Spleen (tissue), 7 donors: ENCODE measurements at regions not wholly inside any gene's neighbourhood (a gene's known extent, or its start where the extent isn't known, plus 50 kb on each side); places are given as distances from the start of the nearest gene placed in this dataset.
"Not testable (repeated sequence)": the region's sequence is repeated elsewhere in the genome, so short reads cannot be mapped to it uniquely, and the experiment has no call there.

Experiments
- CTCF ChIP-seq, 11 experiments: fragments of 200-600 bp in 7 of 11; fragments of 450-650 bp in 4 of 11; sonication (generic) in 4 of 11; IDR thresholded peaks in 8 of 11; conservative IDR thresholded peaks in 3 of 11; 1 replicate in 7 of 11; 2 replicates in 4 of 11; pipeline versions ENCODE4 v1.4.0 to v1.8.0; 2016 to 2021; ENCODE audit warnings: antibody characterized with exemption in 11 of 11, inconsistent platforms in 4 of 11, mild to moderate bottlenecking in 1 of 11
- POLR2A ChIP-seq, 3 donors: fragments of 450-650 bp; IDR thresholded peaks; one replicate each; pipeline ENCODE4 v1.5.1; 2017; ENCODE audit warnings: antibody characterized with exemption in 3 of 3, mild to moderate bottlenecking in 1 of 3
- POLR2AphosphoS5 ChIP-seq, 3 donors: sonication (generic); formaldehyde crosslinking; IDR thresholded peaks; one replicate each; pipeline ENCODE4 v1.5.1; 2017; ENCODE audit warnings: antibody characterized with exemption in 3 of 3
- donor health status: DM: no; HTN: no; CAD: no; lungs with moderate emphysema.
- donor health status: DM: no; HTN: no; CAD: no.
- donor health status: DM: no; HTN: no; CAD: no.

- not testable (repeated sequence) for TF ChIP-seq CTCF (IDR thresholded peaks at IDR 0.05 in 8 of 11, conservative IDR thresholded peaks at IDR 0.05 in 3 of 11); POLR2A (IDR thresholded peaks at IDR 0.05); POLR2AphosphoS5 (IDR thresholded peaks at IDR 0.05)
Measured at GRCh38 chr9:107763469-107763868, 273.9 kb upstream of the KLF4 start.
